Liver (tissue), 3 donors: ENCODE measurements at regions not wholly inside any gene's neighbourhood (a gene's known extent, or its start where the extent isn't known, plus 50 kb on each side); places are given as distances from the start of the nearest gene placed in this dataset.
A peak's percentile ranks its signal among the peaks of the same experiment; 100 is the strongest.

Experiments used
- ATF3 ChIP-seq: IDR thresholded peaks from 2 replicates; pipeline ENCODE4 v1.6.1; 2016; ENCODE audit warnings: antibody characterized with exemption
- CTCF ChIP-seq: fragments of 150-350 bp; IDR thresholded peaks from 2 replicates; pipeline ENCODE4 v1.5.1; 2017; ENCODE audit warnings: improper control_type of control experiment, low read depth, low read length; ENCODE audit not compliant: missing input control
- GABPA ChIP-seq, 2 donors: IDR thresholded peaks in 1 of 2; conservative IDR thresholded peaks in 1 of 2; 2 replicates each; pipeline ENCODE4 v1.6.1; 2016; ENCODE audit warnings: antibody characterized with exemption in 2 of 2, mild to moderate bottlenecking in 1 of 2, moderate library complexity in 1 of 2
- HNF4A ChIP-seq, 2 donors: conservative IDR thresholded peaks; 2 replicates each; pipeline ENCODE4 v1.6.1; 2016; ENCODE audit warnings: antibody characterized with exemption in 2 of 2, mild to moderate bottlenecking in 2 of 2
- JUND ChIP-seq, 2 donors: IDR thresholded peaks; 2 replicates each; pipeline ENCODE4 v1.6.1; 2016; ENCODE audit warnings: antibody characterized with exemption in 2 of 2
- MAX ChIP-seq: IDR thresholded peaks from 2 replicates; pipeline ENCODE4 v1.6.1; 2016; ENCODE audit warnings: antibody characterized with exemption
- NR2F2 ChIP-seq: IDR thresholded peaks from 2 replicates; pipeline ENCODE4 v1.6.1; 2016; ENCODE audit warnings: antibody characterized with exemption
- RAD21 ChIP-seq, 2 donors: IDR thresholded peaks; 2 replicates each; pipeline ENCODE4 v1.6.1; 2016; ENCODE audit warnings: antibody characterized with exemption in 2 of 2, mild to moderate bottlenecking in 2 of 2
- REST ChIP-seq: IDR thresholded peaks from 2 replicates; pipeline ENCODE4 v1.6.1; 2016; ENCODE audit warnings: antibody characterized with exemption, mild to moderate bottlenecking
- RXRA ChIP-seq, 2 donors: IDR thresholded peaks; 2 replicates each; pipeline ENCODE4 v1.6.1; 2017 to 2018; ENCODE audit warnings: antibody characterized with exemption in 2 of 2, mild to moderate bottlenecking in 1 of 2
- TAF1 ChIP-seq: conservative IDR thresholded peaks from 2 replicates; pipeline ENCODE4 v1.6.1; 2016; ENCODE audit warnings: antibody characterized with exemption, mild to moderate bottlenecking
- YY1 ChIP-seq: IDR thresholded peaks from 2 replicates; pipeline ENCODE4 v1.6.1; 2016; ENCODE audit warnings: antibody characterized with exemption, mild to moderate bottlenecking
- ZBTB33 ChIP-seq: IDR thresholded peaks from 2 replicates; pipeline ENCODE4 v1.6.1; 2016; ENCODE audit warnings: antibody characterized with exemption
- donor health status: healthy.
- donor health status: healthy.

- TF ChIP-seq YY1 (no peak), REST (peak; percentile 13), CTCF (no peak), TAF1 (no peak), RAD21 (IDR thresholded peaks at IDR 0.05) (no peak), GABPA (IDR thresholded peaks at IDR 0.05 in 1 of 2, conservative IDR thresholded peaks at IDR 0.05 in 1 of 2) (no peak), ZBTB33 (no peak), ATF3 (no peak), NR2F2 (no peak), MAX (peak; percentile 8), JUND (IDR thresholded peaks at IDR 0.05) (no peak), RXRA (IDR thresholded peaks at IDR 0.05) (peak in 1 of 2 donors; percentile 23), HNF4A (conservative IDR thresholded peaks at IDR 0.05) (peak in 1 of 2 donors; percentile 11)
Observed at GRCh38 chr4:81625422-81626417, 154.0 kb upstream of the RASGEF1B start.
